ENCODE measurements at regions not wholly inside any gene's neighbourhood (a gene's known extent, or its start where the extent isn't known, plus 50 kb on each side); places are given as distances from the start of the nearest gene placed in this dataset.
A peak's percentile ranks its signal among the peaks of the same experiment; 100 is the strongest.
"Not testable (repeated sequence)": the region's sequence is repeated elsewhere in the genome, so short reads cannot be mapped to it uniquely, and the experiment has no call there.

- DNase-seq: no peak
Observed at GRCh38 chr9:38518826-38519225, 94.6 kb upstream of the IGFBPL1 start.

DNA sequence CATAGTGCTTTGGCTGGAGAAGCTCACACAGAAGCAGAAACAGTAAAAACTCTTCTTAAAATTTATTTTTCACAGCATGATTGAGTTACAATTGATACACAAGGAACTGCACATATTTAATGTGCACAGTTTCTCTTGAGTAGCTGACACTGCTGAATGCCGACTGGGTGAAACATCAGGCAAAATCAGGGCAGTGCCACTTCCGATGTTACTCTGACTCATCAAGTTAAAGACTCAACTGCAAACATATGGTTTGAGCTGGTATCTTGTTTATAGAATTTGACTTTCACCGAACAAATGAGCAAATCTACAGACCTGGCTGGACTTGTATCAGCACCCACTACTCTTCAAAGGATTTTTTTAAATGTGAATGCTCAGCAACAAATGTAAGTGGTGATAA, 92.0 kb upstream of the IGFBPL1 start:
- DNase-seq: not testable (repeated sequence)

DNA sequence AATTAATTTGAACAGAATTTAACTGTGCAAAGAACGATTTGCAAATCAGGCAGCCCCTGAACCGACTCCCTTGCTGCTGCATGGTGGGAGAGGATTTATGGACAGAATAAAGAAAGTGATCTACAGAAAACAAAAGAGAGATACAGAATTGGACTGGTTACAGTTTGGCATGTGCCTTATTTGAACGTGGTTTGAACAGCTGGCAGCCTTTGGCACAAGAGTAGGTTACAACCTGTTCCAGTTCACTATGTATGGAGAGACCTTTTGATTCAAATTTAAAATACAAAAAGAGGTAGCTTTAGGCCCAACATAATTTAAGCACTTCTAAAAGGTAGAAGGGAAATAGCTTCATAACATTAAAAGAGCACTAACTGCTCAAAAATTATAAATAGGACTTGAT, 90.8 kb upstream of the IGFBPL1 start:
- not testable (repeated sequence) for DNase-seq

DNA sequence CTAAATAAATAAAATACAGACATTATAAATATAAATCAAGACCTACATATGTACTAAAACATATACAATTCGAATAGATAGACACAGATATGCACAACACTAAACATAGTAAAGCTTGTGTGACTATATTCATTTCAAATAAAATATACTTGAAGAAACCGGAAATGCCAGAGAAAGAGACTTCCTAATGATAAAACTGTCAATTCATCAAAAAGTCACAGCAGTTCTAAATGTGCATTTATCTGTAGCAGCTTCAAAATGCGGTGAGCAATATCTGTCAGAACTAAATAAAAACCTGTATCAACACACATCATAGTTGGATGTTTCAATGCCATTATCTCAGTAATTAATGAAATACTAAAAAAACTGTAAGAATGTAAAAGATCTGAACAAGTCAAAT, 86.1 kb upstream of the IGFBPL1 start:
- not testable (repeated sequence) for DNase-seq

- no peak for DNase-seq
Observed at GRCh38 chr9:38507587-38507986, 83.3 kb upstream of the IGFBPL1 start.

DNA sequence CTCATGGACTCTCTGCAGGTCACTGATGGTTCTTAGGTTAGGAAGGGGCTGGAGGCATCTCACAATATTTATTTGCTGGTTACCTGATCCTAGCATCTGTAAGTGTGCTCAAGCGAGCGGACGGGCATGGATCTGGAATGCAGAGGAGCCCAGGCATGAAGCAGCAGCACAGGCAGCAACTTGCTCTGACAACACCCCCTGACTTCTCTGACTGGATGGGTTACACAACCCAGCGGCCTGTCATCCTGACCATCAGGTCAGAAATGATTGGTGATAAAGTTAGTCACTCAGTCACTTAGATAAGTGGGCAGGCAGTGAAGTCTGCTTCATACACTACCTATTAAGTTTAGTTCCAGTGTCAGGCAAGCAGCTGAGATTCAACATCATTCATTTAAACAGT, 75.9 kb upstream of the IGFBPL1 start:
- peak; percentile 39 for DNase-seq

- not testable (repeated sequence) for DNase-seq
Observed at GRCh38 chr9:38498551-38498950, 74.3 kb upstream of the IGFBPL1 start.

DNA sequence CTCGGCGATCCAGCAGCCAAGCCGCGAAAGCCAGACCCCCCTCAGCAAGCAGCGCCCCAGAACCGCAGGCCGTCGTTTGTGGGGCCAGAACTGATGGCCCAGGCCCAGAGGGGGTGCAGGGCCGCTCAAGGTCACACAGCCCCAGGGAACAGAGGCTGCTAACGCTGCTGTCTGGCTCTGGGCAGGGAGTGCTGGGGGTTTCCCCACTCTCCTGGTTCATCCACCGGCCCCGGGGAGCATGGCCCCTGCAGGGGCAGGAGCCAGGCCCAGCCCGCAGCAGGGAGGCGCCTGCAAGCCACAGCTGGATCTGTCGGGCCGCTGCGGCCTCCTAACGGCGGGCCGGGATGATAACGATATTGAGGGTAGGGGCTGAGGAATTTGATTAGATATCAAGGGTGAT, 64.8 kb upstream of the IGFBPL1 start:
- DNase-seq: no peak

DNA sequence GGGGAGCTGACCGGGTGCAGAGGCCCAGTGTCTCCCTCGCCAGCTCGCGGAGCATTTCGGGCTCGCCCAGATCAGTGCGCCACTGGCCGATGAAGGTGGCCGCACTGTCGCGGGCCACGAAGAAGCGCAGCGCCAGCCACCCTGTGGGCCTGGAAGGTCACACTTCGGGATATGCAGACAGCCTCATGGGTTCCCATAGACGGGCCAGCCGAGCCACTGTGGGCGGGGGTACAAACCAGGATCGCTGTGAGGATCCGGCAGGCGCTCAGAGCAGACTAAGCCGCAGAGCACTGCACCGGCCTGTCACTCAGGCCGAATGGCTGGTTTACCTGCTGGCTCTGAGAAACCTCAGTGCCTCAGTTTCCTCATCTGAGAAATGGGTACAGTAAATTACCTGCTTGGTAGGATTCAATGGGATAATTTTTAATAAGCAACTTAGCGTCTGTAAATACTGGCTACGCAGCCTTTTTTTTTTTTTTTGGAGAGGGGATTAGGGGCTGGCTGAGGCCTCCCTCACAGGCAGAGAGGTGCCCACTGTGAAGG, 64.0 kb upstream of the IGFBPL1 start:
- no peak for DNase-seq

GRCh38 chr9:38487418-38488155, 63.3 kb upstream of the IGFBPL1 start:
- DNase-seq: not testable (repeated sequence)

DNA sequence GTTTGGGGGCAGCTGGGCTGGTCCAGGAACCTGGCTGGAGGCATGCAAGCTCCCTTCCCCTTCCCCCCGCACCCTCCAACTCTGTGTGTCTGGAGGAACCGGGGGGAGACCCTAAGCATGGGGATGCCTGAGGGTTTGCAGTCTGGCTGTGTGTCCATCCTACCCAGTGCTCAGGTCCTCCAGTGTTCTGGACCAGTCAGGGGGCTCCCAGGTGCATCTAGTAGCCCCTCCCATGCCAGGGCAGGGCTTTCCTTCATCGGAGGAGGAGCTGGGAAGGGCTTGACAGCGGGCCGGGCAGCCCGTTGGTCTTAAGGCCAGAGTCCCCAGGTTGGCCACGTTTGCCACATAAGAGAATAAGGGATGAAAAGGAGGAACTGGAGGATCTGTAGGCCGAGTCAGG, 62.6 kb upstream of the IGFBPL1 start:
- no peak for DNase-seq

- no peak for DNase-seq
Observed at GRCh38 chr9:38486056-38486615, 61.9 kb upstream of the IGFBPL1 start.

DNA sequence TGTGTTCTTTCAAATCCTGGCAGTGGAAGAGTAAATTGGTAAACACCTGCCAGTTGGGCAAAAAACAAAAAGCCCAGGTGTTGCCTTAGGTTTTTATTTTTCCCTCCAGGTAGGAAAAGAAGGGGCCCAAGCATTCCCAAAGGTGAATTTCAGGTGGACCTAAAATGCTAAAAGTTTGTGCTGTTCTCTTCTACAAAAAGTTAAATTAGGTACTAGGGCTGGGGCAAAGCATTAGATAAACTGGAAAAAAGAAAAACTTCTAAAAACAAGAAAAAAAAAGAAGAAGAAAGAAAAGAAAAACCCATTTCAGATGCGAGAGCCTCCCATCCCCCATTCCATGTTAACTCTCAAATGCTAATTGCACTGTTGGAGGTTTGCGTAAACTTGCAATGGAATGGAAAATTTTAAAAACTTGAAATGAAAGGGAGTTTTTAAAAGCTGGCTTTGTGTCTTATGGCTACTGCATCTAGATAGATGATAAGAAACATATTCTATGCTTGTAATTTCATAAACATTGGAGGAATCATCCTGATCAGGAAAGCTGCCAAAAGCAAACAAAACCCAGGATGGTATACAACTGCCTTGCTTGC, 59.9 kb upstream of the IGFBPL1 start:
- not testable (repeated sequence) for DNase-seq

DNA sequence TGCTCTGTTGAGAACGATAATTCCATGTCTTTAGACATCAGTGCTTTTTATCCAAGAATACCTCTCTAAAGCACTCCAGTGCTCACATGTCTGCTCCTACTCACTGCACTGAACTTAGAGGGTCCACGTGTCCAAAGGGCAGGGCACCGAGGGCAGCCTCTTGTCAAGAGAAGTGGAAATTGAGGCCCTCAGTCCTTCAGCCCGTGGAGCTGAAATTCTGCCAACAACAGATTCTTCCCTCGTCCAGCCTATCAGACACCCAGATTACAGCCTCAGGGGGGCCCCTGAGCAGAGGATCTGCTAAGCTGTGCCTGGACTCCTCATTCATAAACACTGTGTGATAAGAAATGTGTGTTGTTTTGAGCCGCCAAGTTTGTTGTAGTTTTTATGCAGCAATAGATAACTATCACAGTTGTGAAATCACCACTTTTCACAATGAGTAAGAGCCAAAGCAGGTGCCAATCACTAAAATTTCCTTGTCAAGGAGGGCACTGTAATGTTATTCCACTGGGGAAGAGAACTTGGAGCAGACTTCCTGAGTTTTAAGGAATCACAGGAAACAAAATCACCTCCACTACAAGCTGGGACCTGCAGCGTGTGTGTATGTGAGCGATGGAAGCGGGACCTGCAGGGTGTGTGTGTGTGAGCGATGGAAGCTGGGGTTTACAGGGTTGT, 58.8 kb upstream of the IGFBPL1 start:
- no peak for DNase-seq

DNA sequence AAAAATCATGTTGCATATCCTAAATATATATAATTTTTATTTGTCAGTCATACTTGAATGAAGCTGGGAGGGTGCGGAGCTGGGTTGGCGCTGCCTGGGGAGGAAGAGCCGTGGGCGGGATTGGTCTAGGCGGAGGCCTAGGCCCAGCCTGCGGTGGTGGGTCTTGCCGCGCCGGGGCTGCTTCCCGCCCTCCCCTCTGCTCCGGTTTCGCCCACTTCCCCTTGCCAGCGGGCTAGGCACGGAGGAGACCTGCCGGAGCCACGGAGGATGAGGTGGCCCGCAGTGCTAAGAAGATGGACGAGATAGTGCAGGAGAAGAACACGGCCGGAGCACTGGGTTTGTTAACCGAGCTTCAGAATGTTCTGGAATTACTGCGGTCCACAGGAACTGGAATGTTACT, 54.0 kb upstream of the IGFBPL1 start:
- no peak for DNase-seq

GRCh38 chr9:38474476-38474875, 50.2 kb upstream of the IGFBPL1 start:
- DNase-seq: not testable (repeated sequence)

Data from left kidney (tissue), 1 donor.